ENCODE measurements at regions not wholly inside any gene's neighbourhood (a gene's known extent, or its start where the extent isn't known, plus 50 kb on each side); places are given as distances from the start of the nearest gene placed in this dataset.
"Not testable (repeated sequence)": the region's sequence is repeated elsewhere in the genome, so short reads cannot be mapped to it uniquely, and the experiment has no call there.

DNA sequence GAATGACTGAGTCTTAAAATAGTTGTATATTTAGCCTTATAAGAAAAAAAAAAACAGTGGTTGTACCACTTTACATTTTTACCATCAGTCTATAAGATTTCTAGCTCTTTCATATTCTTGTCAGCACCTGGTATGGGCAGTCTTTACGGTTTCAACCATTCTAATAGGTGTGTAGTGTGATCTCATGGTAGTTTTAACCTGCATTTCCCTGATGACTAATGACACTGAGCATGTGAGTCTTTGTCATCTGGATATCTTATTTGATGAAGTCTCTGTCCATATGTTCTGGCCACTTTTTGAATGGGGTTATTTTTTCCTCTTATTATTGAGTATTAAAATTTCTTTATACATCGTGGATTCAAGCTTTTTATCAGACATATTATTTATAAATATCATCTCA lies 365.3 kb upstream of the IGFBP3 start:
- Mint-ChIP-seq H3K27me3 (no peaks in the 10 kb centered on the region), H3K9me3 (peaks cover 0 to 4% (median 0%) of the 10 kb centered on the region in 8 donors), H3K4me3 (no peak overlapping the region), H3K4me1 (no peaks in the 10 kb centered on the region), H3K27ac (no peak overlapping the region), H3K36me3 (no peaks in the 10 kb centered on the region)
- Histone ChIP-seq H3K4me3 (ENCODE audit: low read length in 2 of 2) (no peak overlapping the region), H3K27me3 (ENCODE audit: insufficient read depth, low read length) (no peaks in the 10 kb centered on the region), H3K27ac (ENCODE audit: low read depth, low read length) (no peak overlapping the region), H3K4me1 (ENCODE audit: insufficient read depth, low read length) (no peaks in the 10 kb centered on the region), H3K9me3 (ENCODE audit: control insufficient read depth in 1 of 2, low read length in 2 of 2) (no peaks in the 10 kb centered on the region), H3K36me3 (ENCODE audit: insufficient read depth, low read length) (no peaks in the 10 kb centered on the region)
- intact Hi-C loops (cut with micrococcal nuclease), result no loop called here
- DNase-seq, result no peak
- CTCF ChIA-PET (ENCODE audit: partially characterized antibody), result no interaction called here
- POLR2A ChIA-PET (ENCODE audit: partially characterized antibody), result no interaction called here

DNA sequence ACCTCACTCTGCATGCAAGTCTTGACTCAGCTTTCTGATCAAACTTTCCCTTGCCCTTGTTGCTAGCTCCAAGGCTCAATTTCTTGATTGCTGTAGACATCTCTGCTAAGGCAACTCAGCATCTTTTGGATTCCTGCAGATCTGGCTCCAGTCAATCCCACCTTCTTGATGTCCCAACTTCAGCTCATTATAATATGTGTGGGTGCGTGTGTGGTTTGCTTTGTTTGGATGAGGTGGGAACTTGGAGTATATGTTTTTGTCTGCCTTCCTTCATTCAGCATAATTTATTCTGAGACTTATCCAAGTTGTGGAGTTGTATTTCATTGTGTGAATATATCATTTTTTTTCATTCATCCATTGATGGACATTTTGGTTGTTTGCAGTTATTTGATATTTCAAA lies 364.8 kb upstream of the IGFBP3 start:
- Mint-ChIP-seq H3K4me1 (no peaks in the 10 kb centered on the region), H3K27ac (no peak overlapping the region), H3K27me3 (no peaks in the 10 kb centered on the region), H3K9me3 (peaks cover 0 to 4% (median 0%) of the 10 kb centered on the region in 8 donors), H3K4me3 (no peak overlapping the region), H3K36me3 (no peaks in the 10 kb centered on the region)
- intact Hi-C loops (cut with micrococcal nuclease), result no loop called here
- Histone ChIP-seq H3K36me3 (ENCODE audit: insufficient read depth, low read length) (no peaks in the 10 kb centered on the region), H3K4me3 (ENCODE audit: low read length in 2 of 2) (no peak overlapping the region), H3K9me3 (ENCODE audit: control insufficient read depth in 1 of 2, low read length in 2 of 2) (no peaks in the 10 kb centered on the region), H3K27me3 (ENCODE audit: insufficient read depth, low read length) (no peaks in the 10 kb centered on the region), H3K4me1 (ENCODE audit: insufficient read depth, low read length) (no peaks in the 10 kb centered on the region), H3K27ac (ENCODE audit: low read depth, low read length) (no peak overlapping the region)
- POLR2A ChIA-PET (ENCODE audit: partially characterized antibody), result no interaction called here
- CTCF ChIA-PET (ENCODE audit: partially characterized antibody), result no interaction called here
- DNase-seq, result no peak

DNA sequence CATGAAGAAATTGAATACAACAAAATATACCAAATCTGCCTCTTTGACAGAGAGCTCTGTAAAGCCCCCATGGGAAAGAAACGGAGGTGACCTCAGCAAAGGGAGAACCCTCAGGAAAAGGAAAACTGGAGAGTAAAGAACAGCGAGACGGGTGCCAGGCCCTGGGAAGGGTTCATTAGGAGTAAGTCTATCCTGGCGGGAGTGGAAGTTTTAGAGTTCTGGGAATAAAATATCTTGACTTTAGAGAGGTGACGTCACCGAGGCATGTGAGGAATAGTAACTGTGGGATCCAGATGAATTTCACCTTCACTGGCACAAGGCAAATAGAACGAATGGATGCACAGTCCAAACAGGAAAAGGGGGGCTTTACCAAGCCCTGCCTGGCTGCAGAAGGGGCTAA lies 362.8 kb upstream of the IGFBP3 start:
- Histone ChIP-seq H3K27me3 (ENCODE audit: insufficient read depth, low read length) (no peaks in the 10 kb centered on the region), H3K27ac (ENCODE audit: low read depth, low read length) (no peak overlapping the region), H3K4me3 (ENCODE audit: low read length in 2 of 2) (no peak overlapping the region), H3K9me3 (ENCODE audit: control insufficient read depth in 1 of 2, low read length in 2 of 2) (no peaks in the 10 kb centered on the region), H3K4me1 (ENCODE audit: insufficient read depth, low read length) (no peaks in the 10 kb centered on the region), H3K36me3 (ENCODE audit: insufficient read depth, low read length) (no peaks in the 10 kb centered on the region)
- no peak overlapping the region for H3K4me3 Mint-ChIP-seq
- H3K4me1 Mint-ChIP-seq, result no peaks in the 10 kb centered on the region
- peak in 1 of 5 donors; percentile 31 for DNase-seq
- no peaks in the 10 kb centered on the region for H3K27me3 Mint-ChIP-seq
- ChIA-PET CTCF (ENCODE audit: partially characterized antibody) (no interaction called here), POLR2A (ENCODE audit: partially characterized antibody) (no interaction called here)
- peaks cover 0 to 7% (median 0%) of the 10 kb centered on the region in 8 donors for H3K9me3 Mint-ChIP-seq
- intact Hi-C loops (cut with micrococcal nuclease), result no loop called here
- H3K36me3 Mint-ChIP-seq, result no peaks in the 10 kb centered on the region
- no peak overlapping the region for H3K27ac Mint-ChIP-seq

DNA sequence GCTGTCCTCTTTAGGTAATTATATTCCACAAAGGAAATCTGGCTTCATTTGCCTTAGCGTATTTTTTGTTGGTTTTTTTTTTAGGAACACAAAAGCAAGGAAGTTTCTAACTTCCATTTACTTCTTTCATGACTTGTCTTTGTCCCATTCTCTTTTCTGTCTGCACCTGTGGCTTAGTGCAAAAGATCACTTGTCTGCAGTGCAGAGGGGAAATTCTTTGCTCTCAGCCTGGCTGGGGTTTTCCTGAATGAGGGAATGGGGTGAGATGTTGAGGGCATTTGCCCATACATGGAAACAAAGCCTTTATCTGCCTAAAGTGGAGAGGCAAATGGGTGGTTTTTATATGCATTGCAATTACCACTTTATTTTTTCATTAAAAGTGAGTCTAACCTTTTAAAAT lies 361.1 kb upstream of the IGFBP3 start:
- Mint-ChIP-seq H3K4me3 (no peak overlapping the region), H3K4me1 (no peaks in the 10 kb centered on the region), H3K27ac (no peak overlapping the region), H3K9me3 (peaks cover 0 to 10% (median under 1%) of the 10 kb centered on the region in 8 donors), H3K27me3 (no peaks in the 10 kb centered on the region), H3K36me3 (no peaks in the 10 kb centered on the region)
- no peaks in the 10 kb centered on the region for H3K27me3 ChIP-seq (ENCODE audit: insufficient read depth, low read length)
- intact Hi-C loops (cut with micrococcal nuclease), result no loop called here
- CTCF ChIA-PET (ENCODE audit: partially characterized antibody), result no interaction called here
- no peaks in the 10 kb centered on the region for H3K4me1 ChIP-seq (ENCODE audit: insufficient read depth, low read length)
- POLR2A ChIA-PET (ENCODE audit: partially characterized antibody), result no interaction called here
- DNase-seq, result no peak
- H3K36me3 ChIP-seq (ENCODE audit: insufficient read depth, low read length), result no peaks in the 10 kb centered on the region
- H3K27ac ChIP-seq (ENCODE audit: low read depth, low read length), result no peak overlapping the region
- no peaks in the 10 kb centered on the region for H3K9me3 ChIP-seq (ENCODE audit: control insufficient read depth in 1 of 2, low read length in 2 of 2)
- H3K4me3 ChIP-seq (ENCODE audit: low read length in 2 of 2), result no peak overlapping the region

DNA sequence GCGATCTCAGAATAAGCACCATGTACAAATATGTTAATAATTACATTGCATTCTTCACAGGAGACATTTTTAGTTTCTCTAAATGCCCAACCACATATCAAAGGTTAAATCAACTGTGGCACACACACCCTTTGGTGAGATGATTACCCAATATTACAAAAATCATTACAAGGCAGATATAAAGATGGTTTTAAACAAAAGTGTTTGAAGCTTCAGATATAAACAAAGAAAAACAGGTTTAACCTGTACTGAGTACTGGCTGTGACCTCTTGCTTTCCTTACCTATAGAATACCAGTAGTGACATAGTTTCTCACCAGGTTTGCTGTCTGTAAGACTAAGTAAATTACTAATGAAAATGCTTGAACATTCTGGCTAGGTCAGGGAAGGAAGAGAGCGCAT lies 360.0 kb upstream of the IGFBP3 start:
- H3K27me3 ChIP-seq (ENCODE audit: insufficient read depth, low read length), result no peaks in the 10 kb centered on the region
- H3K27ac Mint-ChIP-seq, result no peak overlapping the region
- POLR2A ChIA-PET (ENCODE audit: partially characterized antibody), result no interaction called here
- no peaks in the 10 kb centered on the region for H3K36me3 Mint-ChIP-seq
- no peaks in the 10 kb centered on the region for H3K9me3 ChIP-seq (ENCODE audit: control insufficient read depth in 1 of 2, low read length in 2 of 2)
- intact Hi-C loops (cut with micrococcal nuclease), result no loop called here
- no peaks in the 10 kb centered on the region for H3K4me1 Mint-ChIP-seq
- H3K4me3 Mint-ChIP-seq, result no peak overlapping the region
- no peaks in the 10 kb centered on the region for H3K36me3 ChIP-seq (ENCODE audit: insufficient read depth, low read length)
- peaks cover 0 to 10% (median under 1%) of the 10 kb centered on the region in 8 donors for H3K9me3 Mint-ChIP-seq
- H3K27me3 Mint-ChIP-seq, result peaks cover 0 to 2% of the 10 kb centered on the region in 2 donors
- H3K4me3 ChIP-seq (ENCODE audit: low read length in 2 of 2), result no peak overlapping the region
- CTCF ChIA-PET (ENCODE audit: partially characterized antibody), result interaction anchor here (0.7 kb wide), 1 partner anchor 134 kb away, joined by 3 read pairs; no protein-coding TSS in a partner anchor
- H3K4me1 ChIP-seq (ENCODE audit: insufficient read depth, low read length), result no peaks in the 10 kb centered on the region
- DNase-seq, result no peak
- no peak overlapping the region for H3K27ac ChIP-seq (ENCODE audit: low read depth, low read length)

DNA sequence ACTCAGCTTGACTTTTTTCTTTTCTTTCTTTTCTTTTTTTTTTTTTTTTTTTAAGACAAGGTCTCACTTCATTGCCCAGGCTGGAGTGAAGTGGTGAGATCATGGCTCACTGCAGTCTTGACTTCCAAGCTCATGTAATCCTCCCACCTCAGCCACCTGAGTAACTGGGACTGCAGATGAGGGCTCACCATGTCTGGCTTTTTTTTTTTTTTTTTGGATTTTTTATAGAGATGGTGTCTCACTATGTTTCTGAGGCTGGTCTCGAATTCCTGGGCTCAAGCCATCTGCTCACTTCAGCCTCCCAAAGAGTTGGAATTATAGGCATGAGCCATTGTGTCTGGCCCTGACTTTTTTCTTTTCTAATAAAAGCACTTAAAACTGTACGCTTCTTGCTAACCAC lies 358.2 kb upstream of the IGFBP3 start:
- Mint-ChIP-seq H3K4me3 (no peak overlapping the region), H3K36me3 (no peaks in the 10 kb centered on the region), H3K27me3 (peaks cover 0 to 2% of the 10 kb centered on the region in 2 donors), H3K27ac (no peak overlapping the region), H3K9me3 (peaks cover 0 to 10% (median under 1%) of the 10 kb centered on the region in 8 donors), H3K4me1 (no peaks in the 10 kb centered on the region)
- H3K36me3 ChIP-seq (ENCODE audit: insufficient read depth, low read length), result no peaks in the 10 kb centered on the region
- no peak overlapping the region for H3K27ac ChIP-seq (ENCODE audit: low read depth, low read length)
- no peaks in the 10 kb centered on the region for H3K4me1 ChIP-seq (ENCODE audit: insufficient read depth, low read length)
- intact Hi-C loops (cut with micrococcal nuclease), result no loop called here
- no peaks in the 10 kb centered on the region for H3K9me3 ChIP-seq (ENCODE audit: control insufficient read depth in 1 of 2, low read length in 2 of 2)
- no peak for DNase-seq
- CTCF ChIA-PET (ENCODE audit: partially characterized antibody), result no interaction called here
- H3K4me3 ChIP-seq (ENCODE audit: low read length in 2 of 2), result no peak overlapping the region
- POLR2A ChIA-PET (ENCODE audit: partially characterized antibody), result no interaction called here
- no peaks in the 10 kb centered on the region for H3K27me3 ChIP-seq (ENCODE audit: insufficient read depth, low read length)

DNA sequence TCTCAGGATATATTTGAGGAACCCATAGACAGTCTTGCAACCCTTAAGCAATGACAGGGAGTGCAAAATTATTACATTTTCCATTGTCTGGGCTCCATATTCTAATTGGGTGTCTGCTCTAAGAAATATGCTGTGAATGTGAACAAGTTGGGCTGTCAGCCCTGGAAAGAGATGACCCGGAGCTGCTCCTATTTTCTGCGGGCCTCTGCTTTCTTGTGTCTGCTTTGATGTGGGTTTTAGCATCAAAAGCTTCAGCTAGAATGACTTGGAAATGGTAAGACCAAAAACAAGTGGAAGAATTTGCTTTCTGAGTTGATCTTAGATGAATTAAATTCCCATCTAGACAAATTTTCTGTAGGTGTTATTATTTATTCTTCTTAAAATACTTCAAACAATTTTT lies 343.6 kb upstream of the IGFBP3 start:
- H3K27me3 ChIP-seq (ENCODE audit: insufficient read depth, low read length), result no peaks in the 10 kb centered on the region
- H3K27ac ChIP-seq (ENCODE audit: low read depth, low read length), result no peak overlapping the region
- ChIA-PET POLR2A (ENCODE audit: partially characterized antibody) (no interaction called here), CTCF (ENCODE audit: partially characterized antibody) (no interaction called here)
- DNase-seq, result no peak
- H3K9me3 ChIP-seq (ENCODE audit: control insufficient read depth in 1 of 2, low read length in 2 of 2), result peaks cover 0 to 9% of the 10 kb centered on the region in 2 donors
- Mint-ChIP-seq H3K36me3 (peaks cover 0 to 4% of the 10 kb centered on the region in 2 donors), H3K9me3 (peaks cover 0 to 31% (median 24%) of the 10 kb centered on the region in 8 donors), H3K4me1 (no peaks in the 10 kb centered on the region), H3K27me3 (no peaks in the 10 kb centered on the region), H3K4me3 (no peak overlapping the region), H3K27ac (no peak overlapping the region)
- intact Hi-C loops (cut with micrococcal nuclease), result no loop called here
- no peaks in the 10 kb centered on the region for H3K4me1 ChIP-seq (ENCODE audit: insufficient read depth, low read length)
- H3K36me3 ChIP-seq (ENCODE audit: insufficient read depth, low read length), result no peaks in the 10 kb centered on the region
- no peak overlapping the region for H3K4me3 ChIP-seq (ENCODE audit: low read length in 2 of 2)

DNA sequence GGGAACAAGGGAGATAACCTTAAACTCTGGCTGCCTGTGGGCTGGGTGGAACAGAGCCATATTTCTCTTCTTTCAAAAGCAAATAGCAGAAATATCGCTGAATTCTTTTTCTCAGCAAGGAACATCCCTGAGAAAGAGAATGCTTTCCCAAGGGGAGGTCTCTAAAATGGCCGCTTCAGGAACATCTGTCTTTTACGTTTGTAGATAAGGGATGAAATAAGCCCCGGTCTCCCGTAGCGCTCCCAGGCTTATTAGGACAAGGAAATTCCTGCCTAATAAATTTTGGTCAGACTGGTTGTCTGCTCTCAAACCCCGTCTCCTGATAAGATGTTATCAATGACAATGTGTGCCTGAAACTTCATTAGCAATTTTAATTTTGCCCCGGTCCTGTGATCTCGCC lies 340.6 kb upstream of the IGFBP3 start:
- POLR2A ChIA-PET (ENCODE audit: partially characterized antibody), result not testable (repeated sequence)

More for the DNA sequence above, 340.6 kb upstream of the IGFBP3 start:
- H3K36me3 ChIP-seq (ENCODE audit: insufficient read depth, low read length); H3K9me3 ChIP-seq (ENCODE audit: control insufficient read depth in 1 of 2, low read length in 2 of 2); H3K4me1 ChIP-seq (ENCODE audit: insufficient read depth, low read length); H3K27ac ChIP-seq (ENCODE audit: low read depth, low read length); H3K4me3 ChIP-seq (ENCODE audit: low read length in 2 of 2); H3K27me3 ChIP-seq (ENCODE audit: insufficient read depth, low read length); H3K27me3 Mint-ChIP-seq; H3K4me1 Mint-ChIP-seq; CTCF ChIA-PET (ENCODE audit: partially characterized antibody); H3K27ac Mint-ChIP-seq; intact Hi-C loops (cut with micrococcal nuclease); H3K4me3 Mint-ChIP-seq; H3K36me3 Mint-ChIP-seq; DNase-seq: not testable (repeated sequence)
- H3K9me3 Mint-ChIP-seq, result peaks cover 0 to 36% (median 26%) of the 10 kb centered on the region in 8 donors
